ENCODE measurements at regions not wholly inside any gene's neighbourhood (a gene's known extent, or its start where the extent isn't known, plus 50 kb on each side); places are given as distances from the start of the nearest gene placed in this dataset.

- Histone ChIP-seq H3K79me2 (ENCODE audit: control insufficient read depth, insufficient read depth, low read length) (no peaks in the 10 kb centered on the region), H3K9me3 (ENCODE audit: control extremely low read depth in 1 of 3, control insufficient read depth in 2 of 3, insufficient read depth in 1 of 3, low read length in 2 of 3) (no peaks in the 10 kb centered on the region), H3K4me1 (ENCODE audit: control insufficient read depth in 2 of 2, insufficient read depth in 2 of 2, low read length in 2 of 2) (no peaks in the 10 kb centered on the region), H3K4me2 (replicated peaks; ENCODE audit: low read depth, low read length, poor library complexity, severe bottlenecking) (no peak overlapping the region), H3K9ac (ENCODE audit: low read length) (no peak overlapping the region), H3K27ac (ENCODE audit: low read length in 2 of 2) (no peak overlapping the region), H4K20me1 (ENCODE audit: control insufficient read depth, insufficient read depth, low read length, poor library complexity, severe bottlenecking) (no peaks in the 10 kb centered on the region), H2AFZ (ENCODE audit: insufficient read depth, low read depth, low read length, poor library complexity, severe bottlenecking) (no peak overlapping the region), H3K27me3 (replicated peaks in 1 of 4; ENCODE audit: control extremely low read depth in 1 of 4, control insufficient read depth in 3 of 4, insufficient read depth in 4 of 4, low read length in 3 of 4) (no peaks in the 10 kb centered on the region), H3K4me3 (ENCODE audit: control extremely low read depth in 1 of 5, extremely low read depth in 1 of 5, insufficient read depth in 1 of 5, low read depth in 2 of 5, low read length in 4 of 5) (no peak overlapping the region), H3K36me3 (replicated peaks in 1 of 2; ENCODE audit: control extremely low read depth in 1 of 2, control insufficient read depth in 1 of 2, extremely low read depth in 1 of 2, insufficient read depth in 2 of 2, low read length in 1 of 2) (no peaks in the 10 kb centered on the region)
- intact Hi-C loops (cut with micrococcal nuclease): no loop called here
- ChIA-PET POLR2A (no interaction called here), CTCF (no interaction called here)
- Mint-ChIP-seq H3K27ac (no peak overlapping the region), H3K9me3 (ENCODE audit: insufficient read depth) (peaks cover 2% of the 10 kb centered on the region), H3K4me1 (no peaks in the 10 kb centered on the region), H3K4me3 (no peak overlapping the region), H3K27me3 (no peaks in the 10 kb centered on the region)
- DNase-seq (no peak), ATAC-seq (ENCODE audit: low read depth) (no peak)
- no peak for TF ChIP-seq CTCF (IDR thresholded peaks at IDR 0.05)
- no peak for TF ChIP-seq EZH2 (IDR thresholded peaks at IDR 0.05; ENCODE audit: borderline replicate concordance, insufficient read depth, low read depth, low read length, poor library complexity, severe bottlenecking)
Observed at GRCh38 chr13:85445534-85445933, 353.7 kb downstream of the SLITRK6 start.

GRCh38 chr13:85441975-85442374 lies 357.2 kb downstream of the SLITRK6 start:
- Histone ChIP-seq H3K4me3 (ENCODE audit: control extremely low read depth in 1 of 5, extremely low read depth in 1 of 5, insufficient read depth in 1 of 5, low read depth in 2 of 5, low read length in 4 of 5) (no peak overlapping the region), H3K27ac (ENCODE audit: low read length in 2 of 2) (no peak overlapping the region), H3K9ac (ENCODE audit: low read length) (no peak overlapping the region), H3K4me1 (ENCODE audit: control insufficient read depth in 2 of 2, insufficient read depth in 2 of 2, low read length in 2 of 2) (no peaks in the 10 kb centered on the region), H3K9me3 (ENCODE audit: control extremely low read depth in 1 of 3, control insufficient read depth in 2 of 3, insufficient read depth in 1 of 3, low read length in 2 of 3) (no peaks in the 10 kb centered on the region), H3K4me2 (replicated peaks; ENCODE audit: low read depth, low read length, poor library complexity, severe bottlenecking) (no peak overlapping the region), H3K27me3 (replicated peaks in 1 of 4; ENCODE audit: control extremely low read depth in 1 of 4, control insufficient read depth in 3 of 4, insufficient read depth in 4 of 4, low read length in 3 of 4) (no peaks in the 10 kb centered on the region), H4K20me1 (ENCODE audit: control insufficient read depth, insufficient read depth, low read length, poor library complexity, severe bottlenecking) (no peaks in the 10 kb centered on the region), H3K79me2 (ENCODE audit: control insufficient read depth, insufficient read depth, low read length) (no peaks in the 10 kb centered on the region), H3K36me3 (replicated peaks in 1 of 2; ENCODE audit: control extremely low read depth in 1 of 2, control insufficient read depth in 1 of 2, extremely low read depth in 1 of 2, insufficient read depth in 2 of 2, low read length in 1 of 2) (no peaks in the 10 kb centered on the region), H2AFZ (ENCODE audit: insufficient read depth, low read depth, low read length, poor library complexity, severe bottlenecking) (no peak overlapping the region)
- no peak for ATAC-seq (ENCODE audit: low read depth)
- DNase-seq: no peak
- H3K4me3 Mint-ChIP-seq: no peak overlapping the region
- peaks cover 1% of the 10 kb centered on the region for H3K9me3 Mint-ChIP-seq (ENCODE audit: insufficient read depth)
- ChIA-PET CTCF (no interaction called here), POLR2A (no interaction called here)
- no peaks in the 10 kb centered on the region for H3K4me1 Mint-ChIP-seq
- TF ChIP-seq EZH2 (IDR thresholded peaks at IDR 0.05; ENCODE audit: borderline replicate concordance, insufficient read depth, low read depth, low read length, poor library complexity, severe bottlenecking) (no peak), CTCF (IDR thresholded peaks at IDR 0.05) (no peak)
- no CpG with 5 or more reads among the region's 1 CpG for WGBS (ENCODE audit: insufficient coverage)
- no peaks in the 10 kb centered on the region for H3K27me3 Mint-ChIP-seq
- no peak overlapping the region for H3K27ac Mint-ChIP-seq
- intact Hi-C loops (cut with micrococcal nuclease): no loop called here

Data from B cell (primary cell).